Mesenchymal stem cell (in vitro differentiated cells and primary cell): ENCODE measurements at regions not wholly inside any gene's neighbourhood (a gene's known extent, or its start where the extent isn't known, plus 50 kb on each side); places are given as distances from the start of the nearest gene placed in this dataset.

Experiments used
- DNase-seq: peaks from one replicate; pipeline ENCODE4 v3.0.0-alpha.2; 2013
- H2AFZ ChIP-seq: one replicate; pipeline ENCODE4 v1.6.1; 2013; ENCODE audit warnings: low read depth, mild to moderate bottlenecking, control low read depth, inconsistent platforms, low read length, moderate library complexity
- H2AK5ac ChIP-seq: 2 replicates; pipeline ENCODE4 v1.6.1; 2013; ENCODE audit warnings: low read length, moderate library complexity, mild to moderate bottlenecking, inconsistent platforms; ENCODE audit not compliant: severe bottlenecking
- H2BK120ac ChIP-seq: one replicate; pipeline ENCODE4 v1.6.1; 2013; ENCODE audit warnings: low read depth, mild to moderate bottlenecking, inconsistent platforms, low read length, moderate library complexity
- H2BK12ac ChIP-seq, 2 experiments: one replicate each; pipeline ENCODE4 v1.6.1; 2013; ENCODE audit warnings: inconsistent platforms in 2 of 2, low read length in 2 of 2, mild to moderate bottlenecking in 2 of 2, moderate library complexity in 2 of 2, control low read depth in 1 of 2
- H2BK15ac ChIP-seq: one replicate; pipeline ENCODE4 v1.6.1; 2013; ENCODE audit warnings: mild to moderate bottlenecking, low read depth, inconsistent platforms; ENCODE audit not compliant: poor library complexity, severe bottlenecking
- H2BK5ac ChIP-seq: 2 replicates; pipeline ENCODE4 v1.6.1; 2013; ENCODE audit warnings: low read depth, mild to moderate bottlenecking, low read length, control low read depth, inconsistent platforms; ENCODE audit not compliant: poor library complexity, severe bottlenecking
- H3K14ac ChIP-seq, 2 experiments: one replicate each; pipeline ENCODE4 v1.6.1; 2013; ENCODE audit warnings: inconsistent platforms in 2 of 2, low read length in 2 of 2, control low read depth in 1 of 2, mild to moderate bottlenecking in 1 of 2, moderate library complexity in 1 of 2
- H3K18ac ChIP-seq, 2 experiments: one replicate each; pipeline ENCODE4 v1.6.1; 2013; ENCODE audit warnings: inconsistent platforms in 2 of 2, low read length in 2 of 2, control low read depth in 1 of 2, low read depth in 1 of 2, mild to moderate bottlenecking in 1 of 2
- H3K23ac ChIP-seq, 2 experiments: one replicate each; pipeline ENCODE4 v1.6.1; 2013; ENCODE audit warnings: inconsistent platforms in 2 of 2, low read length in 2 of 2, mild to moderate bottlenecking in 2 of 2, moderate library complexity in 2 of 2, control low read depth in 1 of 2
- H3K27ac ChIP-seq: 2 replicates; pipeline ENCODE4 v1.5.1; 2013; ENCODE audit warnings: mild to moderate bottlenecking, moderate library complexity, low read length, control low read depth, inconsistent platforms; ENCODE audit not compliant: poor library complexity, severe bottlenecking
- H3K27me3 ChIP-seq, 2 experiments: 2 replicates each; pipeline versions ENCODE4 v1.6.1 to v1.7.0; 2013; ENCODE audit warnings: low read length in 2 of 2, mild to moderate bottlenecking in 2 of 2, moderate library complexity in 2 of 2, control low read depth in 1 of 2, inconsistent platforms in 1 of 2; ENCODE audit not compliant: control insufficient read depth in 1 of 2, insufficient read depth in 1 of 2
- H3K36me3 ChIP-seq, 2 experiments: 2 replicates each; pipeline versions ENCODE4 v1.6.1 to v1.7.0; 2013; ENCODE audit warnings: low read length in 2 of 2, control low read depth in 1 of 2, inconsistent platforms in 1 of 2, low read depth in 1 of 2, mild to moderate bottlenecking in 1 of 2; ENCODE audit not compliant: insufficient read depth in 2 of 2, control insufficient read depth in 1 of 2
- H3K4ac ChIP-seq, 2 experiments: one replicate each; pipeline ENCODE4 v1.6.1; 2013; ENCODE audit warnings: inconsistent platforms in 2 of 2, low read length in 2 of 2, mild to moderate bottlenecking in 2 of 2, moderate library complexity in 2 of 2, control low read depth in 1 of 2, low read depth in 1 of 2
- H3K4me1 ChIP-seq: 2 replicates; pipeline ENCODE4 v1.6.1; 2013; ENCODE audit warnings: low read depth, low read length, control low read depth; ENCODE audit not compliant: control insufficient read depth, insufficient read depth
- H3K4me2 ChIP-seq: 2 replicates; pipeline ENCODE4 v1.6.1; 2013; ENCODE audit warnings: low read length, mild to moderate bottlenecking, inconsistent platforms; ENCODE audit not compliant: poor library complexity, severe bottlenecking
- H3K4me3 ChIP-seq, 2 experiments: 2 replicates each; pipeline versions ENCODE4 v1.5.1 to v1.7.0; 2013; ENCODE audit warnings: low read length in 2 of 2, mild to moderate bottlenecking in 2 of 2, control low read depth in 1 of 2, low read depth in 1 of 2; ENCODE audit not compliant: insufficient read depth in 1 of 2
- H3K79me1 ChIP-seq: replicated peaks from 2 replicates; pipeline ENCODE4 v1.6.1; 2013; ENCODE audit warnings: mild to moderate bottlenecking, control low read depth, low read length, inconsistent platforms; ENCODE audit not compliant: poor library complexity, severe bottlenecking
- H3K9ac ChIP-seq: 2 replicates; pipeline ENCODE4 v1.7.0; 2013; ENCODE audit warnings: mild to moderate bottlenecking, low read length, moderate library complexity
- H3K9me3 ChIP-seq: 2 replicates; pipeline ENCODE4 v1.7.0; 2013; ENCODE audit warnings: mild to moderate bottlenecking, low read length; ENCODE audit not compliant: control insufficient read depth
- H4K8ac ChIP-seq: one replicate; pipeline ENCODE4 v1.6.1; 2013; ENCODE audit warnings: inconsistent platforms, mild to moderate bottlenecking, low read length, moderate library complexity
- H4K91ac ChIP-seq: one replicate; pipeline ENCODE4 v1.6.1; 2013; ENCODE audit warnings: mild to moderate bottlenecking, low read length, inconsistent platforms
- WGBS: methylation state at CpG from one replicate; pipeline ENCODE4 v1.1.7; 2013; ENCODE audit warnings: mixed read lengths; 5-methylcytosine and 5-hydroxymethylcytosine counted together

GRCh38 chr1:193479187-193479586 lies 292.8 kb upstream of the B3GALT2 start:
- Histone ChIP-seq H3K27me3 (no peaks in the 10 kb centered on the region), H3K4me2 (no peak overlapping the region), H2BK5ac (no peak overlapping the region), H3K14ac (no peak overlapping the region), H3K4ac (no peak overlapping the region), H2BK15ac (no peak overlapping the region), H3K18ac (no peak overlapping the region), H3K4me3 (no peak overlapping the region), H4K8ac (no peak overlapping the region), H4K91ac (no peak overlapping the region), H3K79me1 (no peaks in the 10 kb centered on the region), H3K9ac (no peak overlapping the region), H3K27ac (no peak overlapping the region), H2BK120ac (no peak overlapping the region), H3K4me1 (no peaks in the 10 kb centered on the region), H2AFZ (no peak overlapping the region), H3K9me3 (no peaks in the 10 kb centered on the region), H2BK12ac (no peak overlapping the region), H2AK5ac (no peak overlapping the region), H3K36me3 (no peaks in the 10 kb centered on the region), H3K23ac (no peak overlapping the region)
- DNase-seq, result no peak
- 96% methylated on average over 3 of the region's 3 CpGs for WGBS

DNA sequence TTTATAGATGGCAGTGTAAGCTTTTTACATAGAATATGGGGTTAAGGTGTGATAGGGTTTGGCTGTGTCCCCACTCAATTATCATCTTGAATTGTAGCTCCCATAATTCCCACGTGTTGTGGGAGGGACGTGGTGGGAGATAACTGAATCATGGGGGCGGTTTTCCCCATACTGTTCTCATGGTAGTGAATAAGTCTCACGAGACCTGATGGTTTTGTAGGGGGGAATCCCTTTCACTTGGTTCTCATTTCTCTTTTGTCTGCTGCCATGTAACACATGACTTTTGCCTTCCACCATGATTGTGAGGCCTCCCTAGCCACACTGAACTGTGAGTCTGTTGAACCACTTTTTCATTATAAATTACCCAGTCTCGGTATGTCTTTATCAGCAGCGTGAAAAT lies 290.3 kb upstream of the B3GALT2 start:
- DNase-seq, result no peak
- Histone ChIP-seq H3K36me3 (no peaks in the 10 kb centered on the region), H3K4me3 (no peak overlapping the region), H3K4me1 (no peaks in the 10 kb centered on the region), H4K91ac (no peak overlapping the region), H3K23ac (no peak overlapping the region), H3K79me1 (no peaks in the 10 kb centered on the region), H2BK12ac (no peak overlapping the region), H2BK5ac (no peak overlapping the region), H3K9ac (no peak overlapping the region), H3K9me3 (no peaks in the 10 kb centered on the region), H4K8ac (no peak overlapping the region), H2AK5ac (no peak overlapping the region), H3K14ac (no peak overlapping the region), H2BK120ac (no peak overlapping the region), H3K27me3 (no peaks in the 10 kb centered on the region), H3K4ac (no peak overlapping the region), H3K27ac (no peak overlapping the region), H2AFZ (no peak overlapping the region), H2BK15ac (no peak overlapping the region), H3K4me2 (no peak overlapping the region), H3K18ac (no peak overlapping the region)
- WGBS, result 97% methylated on average over 4 of the region's 6 CpGs

GRCh38 chr1:193473932-193474331 lies 287.5 kb upstream of the B3GALT2 start:
- Histone ChIP-seq H3K23ac (no peak overlapping the region), H3K4me2 (no peak overlapping the region), H4K91ac (no peak overlapping the region), H3K9me3 (no peaks in the 10 kb centered on the region), H2AFZ (no peak overlapping the region), H3K9ac (no peak overlapping the region), H2BK12ac (no peak overlapping the region), H3K4me1 (no peaks in the 10 kb centered on the region), H3K4ac (no peak overlapping the region), H3K27me3 (no peaks in the 10 kb centered on the region), H3K36me3 (no peaks in the 10 kb centered on the region), H2BK120ac (no peak overlapping the region), H2AK5ac (no peak overlapping the region), H2BK15ac (no peak overlapping the region), H3K79me1 (no peaks in the 10 kb centered on the region), H3K14ac (no peak overlapping the region), H4K8ac (no peak overlapping the region), H3K27ac (no peak overlapping the region), H3K4me3 (no peak overlapping the region), H3K18ac (no peak overlapping the region), H2BK5ac (no peak overlapping the region)
- WGBS, result 95% methylated on average over 4 of the region's 4 CpGs
- no peak for DNase-seq

DNA sequence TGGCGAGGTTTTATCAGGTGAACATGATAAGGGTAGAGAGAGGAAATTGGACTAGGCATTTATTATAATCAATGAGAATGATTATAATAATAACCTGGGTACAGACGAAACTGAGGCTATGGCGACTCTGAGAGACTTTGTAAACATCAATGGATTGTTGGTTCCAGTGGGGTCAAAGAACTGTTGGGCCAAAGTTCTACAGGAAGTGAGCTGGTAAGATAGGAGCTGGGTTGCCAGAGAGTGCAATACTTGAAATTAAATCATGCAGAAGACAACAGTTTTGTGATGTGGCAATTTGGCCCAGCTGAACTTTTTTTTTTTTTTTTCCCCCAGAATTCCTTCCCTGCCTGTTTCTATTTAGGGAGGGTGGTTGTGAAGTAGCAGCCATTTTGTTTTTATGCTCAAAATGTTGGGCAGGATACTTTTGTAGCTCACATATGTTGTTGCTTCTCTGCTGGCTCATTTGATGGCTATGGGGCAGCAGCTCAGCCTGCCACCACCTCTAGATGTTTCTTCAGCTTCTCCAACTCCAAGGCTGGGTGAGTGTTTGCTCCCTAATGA lies 286.5 kb upstream of the B3GALT2 start:
- WGBS, result 96% methylated on average over 3 of the region's 3 CpGs

More for the DNA sequence above, 286.5 kb upstream of the B3GALT2 start:
- Histone ChIP-seq H3K4ac (no peak overlapping the region), H3K14ac (no peak overlapping the region), H3K36me3 (no peaks in the 10 kb centered on the region), H2BK5ac (no peak overlapping the region), H2AFZ (no peak overlapping the region), H3K27me3 (no peaks in the 10 kb centered on the region), H3K9ac (no peak overlapping the region), H3K79me1 (no peaks in the 10 kb centered on the region), H3K23ac (no peak overlapping the region), H3K4me2 (no peak overlapping the region), H3K27ac (no peak overlapping the region), H3K9me3 (no peaks in the 10 kb centered on the region), H2BK12ac (no peak overlapping the region), H3K4me1 (no peaks in the 10 kb centered on the region), H2BK120ac (no peak overlapping the region), H3K18ac (no peak overlapping the region), H4K8ac (no peak overlapping the region), H2BK15ac (no peak overlapping the region), H3K4me3 (no peak overlapping the region), H2AK5ac (no peak overlapping the region), H4K91ac (no peak overlapping the region)
- no peak for DNase-seq
